ENCODE measurements at regions not wholly inside any gene's neighbourhood (a gene's known extent, or its start where the extent isn't known, plus 50 kb on each side); places are given as distances from the start of the nearest gene placed in this dataset.
"Not testable (repeated sequence)": the region's sequence is repeated elsewhere in the genome, so short reads cannot be mapped to it uniquely, and the experiment has no call there.

DNA sequence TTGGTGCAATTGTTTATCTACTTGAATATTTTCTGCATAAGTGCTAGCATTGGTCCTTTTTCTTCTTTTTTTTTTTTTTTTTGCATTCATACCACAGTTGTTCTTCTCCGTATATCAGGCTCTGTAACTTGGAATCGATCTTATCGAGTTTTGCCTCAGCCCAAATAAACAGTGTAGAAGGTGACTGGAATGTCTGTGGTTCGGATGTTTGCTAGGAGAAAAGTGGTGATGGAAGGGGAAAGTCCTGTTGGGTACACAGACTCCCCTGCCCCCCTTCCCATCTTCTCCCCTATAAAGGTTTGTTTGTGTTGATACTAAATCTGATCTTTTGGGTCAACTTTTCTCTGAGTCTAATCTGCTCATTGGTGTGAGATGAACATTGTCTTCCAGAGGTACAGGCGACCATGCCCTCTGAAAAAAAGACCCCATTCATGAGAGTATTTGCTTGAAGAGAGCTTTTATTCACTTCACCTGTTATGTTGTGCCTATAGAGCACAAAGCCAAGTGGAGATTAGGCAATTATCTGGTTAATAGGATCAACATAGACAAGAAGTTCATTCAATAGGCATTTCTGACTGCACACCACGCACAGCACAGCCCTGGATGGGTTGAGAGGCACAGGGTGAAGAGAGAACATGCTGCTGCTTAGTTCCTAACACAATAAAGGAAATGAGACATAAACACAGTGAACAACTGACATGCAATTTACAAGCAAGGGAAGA is 620.0 kb downstream of the PKHD1 start:
- ATAC-seq (no peak), DNase-seq (ENCODE audit: low spot score in 2 of 2) (no peak)
- no peak overlapping the region for H3K27ac Mint-ChIP-seq
- no peaks in the 10 kb centered on the region for H3K36me3 Mint-ChIP-seq
- no peak overlapping the region for H3K4me3 Mint-ChIP-seq
- no peaks in the 10 kb centered on the region for H3K4me1 Mint-ChIP-seq
- H3K9me3 Mint-ChIP-seq, result peaks cover 12% of the 10 kb centered on the region

DNA sequence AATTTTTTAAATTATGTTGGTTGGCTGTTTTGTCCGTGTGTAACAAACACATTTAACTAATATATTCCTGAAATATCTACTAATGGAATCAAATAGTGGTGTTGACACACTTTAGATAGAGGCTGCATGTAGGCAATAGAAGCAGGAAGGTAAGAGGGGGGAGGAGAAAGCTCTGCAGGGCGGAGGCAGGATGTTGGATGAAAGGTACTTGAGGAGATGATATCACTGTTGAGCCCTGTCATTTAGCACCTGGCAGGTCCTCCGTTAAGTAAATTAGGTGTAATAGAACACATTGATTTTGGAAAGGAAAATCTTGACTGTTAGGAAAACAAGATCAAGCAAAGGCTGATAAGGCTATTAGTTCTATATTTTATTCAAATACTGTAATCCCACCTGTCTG is 618.7 kb downstream of the PKHD1 start:
- ATAC-seq (no peak), DNase-seq (ENCODE audit: low spot score in 2 of 2) (no peak)
- no peak overlapping the region for H3K27ac Mint-ChIP-seq
- peaks cover 14% of the 10 kb centered on the region for H3K9me3 Mint-ChIP-seq
- no peaks in the 10 kb centered on the region for H3K36me3 Mint-ChIP-seq
- no peak overlapping the region for H3K4me3 Mint-ChIP-seq
- no peaks in the 10 kb centered on the region for H3K4me1 Mint-ChIP-seq

DNA sequence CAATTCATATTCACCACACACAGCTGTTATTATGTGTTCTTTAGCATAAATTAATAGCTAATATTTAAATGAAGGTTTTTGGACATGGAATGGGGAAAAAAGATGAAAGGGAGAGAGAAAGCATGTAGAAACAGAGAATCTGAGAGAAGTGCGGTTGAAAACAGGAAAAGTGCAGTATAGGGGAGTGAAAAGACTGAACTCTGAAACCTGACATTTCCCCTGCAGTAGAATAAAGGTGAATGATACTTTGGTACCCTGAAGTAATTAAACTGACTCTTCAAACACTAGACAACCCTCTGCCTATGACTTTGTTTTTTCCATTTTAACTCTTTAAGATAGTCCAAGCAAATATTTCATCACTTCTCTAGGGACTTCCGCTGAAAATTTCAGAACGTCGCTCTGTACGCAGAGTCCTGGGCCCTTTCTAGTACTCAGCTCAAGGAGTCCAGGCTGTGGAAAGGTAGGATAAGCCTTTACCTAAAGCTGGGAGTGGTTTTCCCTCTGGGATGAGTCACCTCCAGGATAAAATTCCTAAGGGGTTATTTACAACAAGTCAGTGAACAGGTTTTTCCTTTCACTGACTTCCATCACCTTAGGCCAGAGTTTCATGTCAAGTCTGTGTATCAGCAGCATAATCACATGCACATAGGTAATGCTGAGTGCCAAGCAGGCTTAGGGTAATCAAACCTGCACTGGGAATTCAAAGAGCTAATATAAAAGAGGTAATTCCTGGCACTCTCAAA is 614.5 kb downstream of the PKHD1 start:
- Mint-ChIP-seq H3K9me3 (peaks cover 12% of the 10 kb centered on the region), H3K4me1 (no peaks in the 10 kb centered on the region), H3K36me3 (no peaks in the 10 kb centered on the region), H3K27ac (no peak overlapping the region), H3K4me3 (no peak overlapping the region)
- no peak for ATAC-seq
- DNase-seq (ENCODE audit: low spot score in 2 of 2), result no peak

DNA sequence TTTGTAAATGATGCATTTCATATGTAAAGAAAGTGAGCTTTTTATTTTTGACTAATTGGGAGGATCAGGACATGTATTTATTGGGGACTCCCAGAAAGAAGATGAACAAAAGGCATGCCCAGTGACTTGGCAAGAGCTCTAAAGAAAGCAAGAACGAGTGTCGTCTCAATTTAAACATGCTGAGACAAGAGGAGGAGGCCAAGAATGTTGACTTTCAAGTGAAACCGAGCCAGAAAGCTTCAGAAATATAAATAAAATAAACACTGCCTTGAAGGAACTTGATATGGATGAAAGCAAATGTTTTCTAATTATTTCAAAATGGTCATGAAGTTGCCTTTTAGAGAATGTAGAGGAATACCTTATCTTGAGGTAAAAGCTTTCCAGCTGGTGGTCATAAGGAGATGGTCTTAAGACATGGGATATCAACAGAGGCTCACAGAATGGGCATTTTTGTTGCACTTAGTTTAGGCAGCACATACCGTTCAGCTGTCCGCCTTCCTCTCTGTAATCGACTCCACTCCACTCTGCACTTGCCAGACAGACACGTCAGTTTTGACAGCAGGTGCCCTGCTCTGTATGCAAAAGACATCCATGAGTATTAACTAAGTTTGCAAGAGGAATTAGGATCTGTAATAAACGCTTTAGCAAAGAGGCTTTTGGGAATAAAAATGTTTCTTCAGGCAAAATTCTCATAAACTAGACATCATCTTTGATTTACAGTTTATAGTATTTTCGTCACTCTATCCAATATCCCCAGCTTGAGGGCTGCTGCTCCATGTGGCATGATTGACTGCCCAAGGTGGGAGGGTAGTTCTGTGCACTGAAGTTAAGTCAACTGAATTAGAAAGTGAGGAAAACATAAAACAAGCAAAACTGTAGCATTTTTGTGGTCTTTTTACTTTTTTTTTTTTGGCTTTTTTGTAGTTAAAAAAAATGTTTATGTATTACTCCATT is 613.1 kb downstream of the PKHD1 start:
- DNase-seq (ENCODE audit: low spot score in 2 of 2), result no peak
- no peak for ATAC-seq
- Mint-ChIP-seq H3K27ac (no peak overlapping the region), H3K4me3 (no peak overlapping the region), H3K9me3 (peaks cover 13% of the 10 kb centered on the region), H3K36me3 (no peaks in the 10 kb centered on the region), H3K4me1 (no peaks in the 10 kb centered on the region)

DNA sequence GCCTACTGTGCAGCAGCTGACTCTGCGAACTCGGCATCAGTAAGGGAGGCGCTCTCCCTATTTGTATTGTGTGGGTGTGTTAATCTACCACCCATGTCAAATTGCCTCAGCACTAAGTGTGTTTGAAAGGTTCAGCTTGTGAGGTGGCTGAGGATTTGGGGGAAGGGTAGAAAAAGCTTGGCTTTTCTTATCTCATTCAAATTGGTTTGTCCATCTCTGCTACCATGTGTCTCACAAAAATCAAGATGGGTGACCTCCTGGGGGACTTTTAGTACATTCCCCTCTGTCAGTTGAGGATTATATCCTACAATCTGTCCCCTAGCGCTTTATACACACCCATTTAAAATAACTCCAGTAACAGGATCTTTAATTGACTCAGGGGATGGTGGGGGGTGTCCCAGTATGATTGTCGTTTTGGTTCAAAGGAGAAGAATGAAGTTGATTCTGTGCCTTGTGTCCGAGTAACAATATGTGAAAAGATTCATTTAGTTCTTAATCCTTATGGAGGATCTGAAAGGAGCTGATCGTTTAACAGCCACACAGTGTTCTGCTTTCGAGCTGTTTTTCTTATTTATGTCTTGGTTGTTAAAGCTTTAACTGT is 609.6 kb downstream of the PKHD1 start:
- no peaks in the 10 kb centered on the region for H3K36me3 Mint-ChIP-seq
- no peak overlapping the region for H3K4me3 Mint-ChIP-seq
- H3K27ac Mint-ChIP-seq, result no peak overlapping the region
- no peak for DNase-seq (ENCODE audit: low spot score in 2 of 2)
- peaks cover 13% of the 10 kb centered on the region for H3K9me3 Mint-ChIP-seq
- no peak for ATAC-seq
- H3K4me1 Mint-ChIP-seq, result no peaks in the 10 kb centered on the region

DNA sequence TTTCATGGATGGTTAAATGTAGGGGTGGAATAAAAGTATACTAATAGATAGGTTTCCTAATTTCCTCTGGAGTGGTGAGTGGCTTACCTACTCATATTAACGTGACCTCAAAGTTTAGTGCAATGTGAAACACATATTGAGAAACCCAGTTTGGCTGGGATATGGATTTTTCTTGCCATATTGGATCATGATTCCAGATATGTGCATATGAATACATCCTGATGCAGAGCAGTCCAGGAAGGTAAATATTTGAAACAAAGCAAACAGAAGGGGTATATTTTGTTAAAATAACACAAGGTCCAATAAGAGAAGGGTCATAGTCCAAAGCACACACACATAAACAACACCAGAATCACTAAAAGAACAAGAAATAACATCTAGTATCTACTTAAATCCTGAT is 608.1 kb downstream of the PKHD1 start:
- Mint-ChIP-seq H3K4me3 (no peak overlapping the region), H3K9me3 (peaks cover 17% of the 10 kb centered on the region), H3K36me3 (no peaks in the 10 kb centered on the region), H3K4me1 (no peaks in the 10 kb centered on the region), H3K27ac (no peak overlapping the region)
- DNase-seq (ENCODE audit: low spot score in 2 of 2), result no peak
- no peak for ATAC-seq

DNA sequence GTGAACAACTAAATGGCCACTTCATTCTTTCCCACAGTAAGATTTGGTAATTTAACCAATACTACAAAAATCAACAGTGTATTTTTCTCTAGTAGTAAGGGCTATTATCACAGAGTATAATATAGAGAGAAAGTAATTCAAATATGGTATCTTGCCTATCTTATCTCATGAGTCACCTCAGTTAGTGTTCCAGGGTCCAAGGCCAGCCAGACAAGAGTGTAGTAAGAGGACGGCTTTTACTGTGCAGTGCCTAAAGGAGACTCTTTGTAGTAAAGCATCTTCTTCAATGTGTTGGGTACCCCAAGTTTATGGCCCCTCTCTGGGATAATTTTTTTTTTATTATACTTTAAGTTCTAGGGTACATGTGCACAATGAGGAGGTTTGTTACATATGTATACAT is 607.4 kb downstream of the PKHD1 start:
- Mint-ChIP-seq H3K4me1 (no peaks in the 10 kb centered on the region), H3K4me3 (no peak overlapping the region), H3K27ac (no peak overlapping the region), H3K9me3 (peaks cover 19% of the 10 kb centered on the region), H3K36me3 (no peaks in the 10 kb centered on the region)
- no peak for DNase-seq (ENCODE audit: low spot score in 2 of 2)
- no peak for ATAC-seq

DNA sequence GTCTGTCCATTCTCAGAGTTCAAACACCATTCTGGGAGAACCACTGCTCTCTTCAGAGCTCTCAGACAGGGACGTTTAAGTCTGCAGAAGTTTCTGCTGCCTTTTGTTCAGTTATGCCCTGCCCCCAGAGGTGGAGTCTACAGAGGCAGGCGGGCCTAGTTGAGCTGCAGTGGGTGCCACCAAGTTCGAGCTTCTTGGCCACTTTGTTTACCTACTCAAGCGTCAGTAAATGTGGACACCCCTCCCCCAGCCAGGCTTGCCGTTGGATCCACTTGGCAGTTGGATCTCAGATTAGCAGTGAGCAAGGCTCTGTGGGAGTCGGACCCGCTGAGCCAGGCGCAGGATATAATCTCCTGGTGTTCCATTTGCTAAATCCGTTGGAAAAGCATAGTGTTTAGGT is 601.5 kb downstream of the PKHD1 start:
- H3K9me3 Mint-ChIP-seq, result peaks cover 18% of the 10 kb centered on the region
- DNase-seq (ENCODE audit: low spot score in 2 of 2); H3K36me3 Mint-ChIP-seq; H3K4me3 Mint-ChIP-seq; H3K4me1 Mint-ChIP-seq; ATAC-seq; H3K27ac Mint-ChIP-seq: not testable (repeated sequence)

DNA sequence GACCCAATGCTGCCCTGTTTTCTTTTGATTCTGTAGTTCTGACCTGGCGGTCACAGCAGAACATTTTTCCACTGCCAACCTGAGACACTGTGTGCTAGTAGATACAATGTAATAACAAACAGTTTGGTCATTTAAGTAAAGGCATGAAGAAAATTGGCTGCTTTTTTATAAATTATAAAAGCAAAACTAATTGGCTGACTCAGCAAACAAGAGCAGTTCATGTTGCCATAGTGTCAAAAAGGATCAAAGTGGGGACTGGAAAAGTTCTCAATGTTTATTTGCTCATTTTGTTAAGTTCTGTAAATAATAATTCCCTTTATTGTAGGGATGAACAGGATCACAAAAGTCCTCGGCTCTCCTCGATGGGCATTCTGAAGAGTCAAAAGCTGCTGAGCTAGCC is 599.5 kb downstream of the PKHD1 start:
- H3K36me3 Mint-ChIP-seq, result no peaks in the 10 kb centered on the region
- H3K4me3 Mint-ChIP-seq, result no peak overlapping the region
- DNase-seq (ENCODE audit: low spot score in 2 of 2) (no peak), ATAC-seq (no peak)
- H3K4me1 Mint-ChIP-seq, result no peaks in the 10 kb centered on the region
- H3K9me3 Mint-ChIP-seq, result peaks cover 20% of the 10 kb centered on the region
- no peak overlapping the region for H3K27ac Mint-ChIP-seq

DNA sequence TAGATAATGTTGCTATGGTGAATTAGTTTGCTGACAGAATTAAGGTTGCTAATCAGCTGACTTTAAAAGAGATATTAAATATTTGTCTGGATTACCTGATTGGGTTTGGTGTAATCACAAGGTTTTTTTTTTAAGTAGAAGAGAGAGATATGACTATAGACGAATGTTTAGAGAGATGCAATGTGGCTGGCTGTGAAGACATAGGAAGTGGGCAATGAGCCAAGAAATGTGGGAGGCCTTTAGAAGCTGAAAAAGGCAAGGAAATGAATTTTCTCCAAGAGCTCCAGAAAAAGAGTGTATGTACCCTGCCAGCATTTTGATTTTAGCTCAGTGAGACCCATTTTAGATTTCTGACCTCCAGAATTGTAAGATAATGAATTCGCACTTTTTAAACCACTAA is 598.3 kb downstream of the PKHD1 start:
- Mint-ChIP-seq H3K27ac (no peak overlapping the region), H3K36me3 (no peaks in the 10 kb centered on the region), H3K4me1 (no peaks in the 10 kb centered on the region), H3K4me3 (no peak overlapping the region), H3K9me3 (peaks cover 14% of the 10 kb centered on the region)
- DNase-seq (ENCODE audit: low spot score in 2 of 2) (no peak), ATAC-seq (no peak)

DNA sequence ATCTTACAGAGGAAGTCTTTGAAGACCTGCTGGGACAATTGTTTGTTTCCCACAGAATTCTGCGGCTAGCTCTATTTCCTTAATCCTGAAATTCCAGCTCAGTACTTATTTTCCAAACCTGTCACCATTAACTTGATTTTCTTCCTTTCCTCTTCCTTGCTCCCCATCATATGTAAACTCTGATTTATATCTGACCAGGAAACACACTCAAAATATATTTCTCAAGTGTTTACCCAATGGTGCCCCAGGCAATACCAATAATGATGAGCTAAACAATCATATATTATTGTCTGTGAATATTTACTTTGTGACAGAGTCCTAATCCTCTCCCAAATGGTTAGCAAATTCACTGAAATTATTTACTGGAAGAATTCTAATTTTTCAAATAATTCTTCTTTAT is 597.3 kb downstream of the PKHD1 start:
- Mint-ChIP-seq H3K4me3 (no peak overlapping the region), H3K36me3 (no peaks in the 10 kb centered on the region), H3K9me3 (peaks cover 12% of the 10 kb centered on the region), H3K4me1 (no peaks in the 10 kb centered on the region), H3K27ac (no peak overlapping the region)
- ATAC-seq (no peak), DNase-seq (ENCODE audit: low spot score in 2 of 2) (no peak)

DNA sequence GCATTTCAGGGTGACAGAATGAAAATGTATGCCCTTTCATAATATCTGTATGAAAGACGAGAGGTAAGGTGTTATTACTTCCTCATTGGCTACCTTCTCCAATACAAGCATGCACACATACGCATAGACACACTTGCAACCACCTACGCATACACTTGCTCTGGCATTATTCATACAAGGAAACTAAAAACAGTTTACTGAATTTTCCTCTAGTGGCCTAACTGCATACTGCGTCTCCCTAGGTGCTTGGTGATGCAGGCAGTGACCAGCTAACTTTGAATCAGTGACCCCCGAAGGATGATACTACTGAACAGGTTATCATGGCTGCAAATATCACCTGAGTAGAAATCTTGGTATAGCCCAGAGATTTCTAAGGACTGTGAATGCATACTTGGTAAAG is 593.1 kb downstream of the PKHD1 start:
- no peaks in the 10 kb centered on the region for H3K4me1 Mint-ChIP-seq
- no peaks in the 10 kb centered on the region for H3K36me3 Mint-ChIP-seq
- no peak overlapping the region for H3K4me3 Mint-ChIP-seq
- H3K27ac Mint-ChIP-seq, result no peak overlapping the region
- peaks cover 12% of the 10 kb centered on the region for H3K9me3 Mint-ChIP-seq
- ATAC-seq (no peak), DNase-seq (ENCODE audit: low spot score in 2 of 2) (no peak)

DNA sequence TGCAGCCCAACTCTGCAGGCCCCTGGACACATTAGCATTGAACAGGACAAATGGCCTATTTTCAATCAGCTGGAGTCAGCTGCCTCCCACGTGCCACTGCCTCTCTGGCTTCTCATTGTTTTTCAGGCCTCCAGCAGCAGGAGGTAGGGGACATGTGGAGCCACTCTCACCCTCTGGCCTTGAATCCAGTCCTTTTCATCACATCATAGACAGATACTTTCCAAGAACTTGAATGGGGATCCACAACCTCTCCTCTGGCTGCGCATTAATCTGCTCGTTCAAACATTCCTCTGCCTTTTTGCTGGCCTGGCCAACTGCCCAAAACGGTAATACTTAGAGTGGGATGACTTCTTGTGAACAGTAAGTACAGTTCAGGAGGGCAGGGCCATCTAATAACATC is 592.3 kb downstream of the PKHD1 start:
- H3K36me3 Mint-ChIP-seq, result no peaks in the 10 kb centered on the region
- H3K4me1 Mint-ChIP-seq, result no peaks in the 10 kb centered on the region
- H3K4me3 Mint-ChIP-seq, result no peak overlapping the region
- peaks cover 11% of the 10 kb centered on the region for H3K9me3 Mint-ChIP-seq
- ATAC-seq (no peak), DNase-seq (ENCODE audit: low spot score in 2 of 2) (no peak)
- no peak overlapping the region for H3K27ac Mint-ChIP-seq

DNA sequence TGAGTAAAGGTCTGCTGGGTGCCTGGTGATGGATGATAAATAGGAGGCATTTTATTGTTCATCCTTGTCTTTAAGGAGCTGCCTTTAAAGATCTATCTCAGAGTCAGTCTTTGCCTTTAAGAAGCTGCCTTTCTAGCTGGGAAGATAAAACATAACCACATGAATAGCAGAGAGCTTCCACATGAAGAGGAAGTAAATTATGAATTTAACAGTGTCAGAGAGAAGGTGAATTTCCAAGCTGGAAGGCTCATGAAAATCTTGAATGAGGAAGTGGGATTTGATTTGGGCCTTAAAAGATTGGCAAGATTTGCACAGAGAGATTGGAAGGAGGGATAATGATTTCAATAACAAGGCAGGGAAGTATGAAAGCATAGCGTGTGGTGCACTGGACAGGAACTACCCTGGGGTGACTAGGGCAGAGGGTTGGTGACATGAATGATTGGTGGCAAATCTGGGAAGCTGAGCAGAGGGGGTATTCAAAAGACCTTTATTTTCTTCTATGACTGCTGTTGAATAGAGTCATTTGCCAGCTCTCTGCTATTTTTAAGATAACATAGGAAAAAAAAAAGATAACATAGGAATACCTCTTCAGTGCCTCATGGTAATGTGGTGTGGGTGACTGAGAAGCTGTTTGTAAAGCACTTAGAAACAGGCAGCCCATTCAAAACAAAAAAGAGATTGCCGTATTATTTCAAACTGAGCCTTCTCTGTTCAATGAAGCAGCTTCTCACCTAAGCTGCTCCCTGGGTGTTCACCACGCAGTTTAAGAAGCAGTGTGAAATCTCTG is 591.6 kb downstream of the PKHD1 start:
- Mint-ChIP-seq H3K4me1 (no peaks in the 10 kb centered on the region), H3K27ac (no peak overlapping the region), H3K4me3 (no peak overlapping the region), H3K9me3 (peaks cover 7% of the 10 kb centered on the region), H3K36me3 (no peaks in the 10 kb centered on the region)
- ATAC-seq (no peak), DNase-seq (ENCODE audit: low spot score in 2 of 2) (no peak)

Measured in stimulated activated effector memory CD8-positive, alpha-beta T cell treated with anti-CD3 and anti-CD28 coated beads, Interleukin-12 subunit alpha, Interleukin-12 subunit beta, amount 100 ng/mL, for 72 hours (primary cell).